ENCODE measurements at regions not wholly inside any gene's neighbourhood (a gene's known extent, or its start where the extent isn't known, plus 50 kb on each side); places are given as distances from the start of the nearest gene placed in this dataset.

- H3K79me1 ChIP-seq (ENCODE audit: low read depth, low read length) = no peaks in the 10 kb centered on the region
- H2BK5ac ChIP-seq (ENCODE audit: low read depth, low read length) = no peak overlapping the region
- H2BK12ac ChIP-seq (ENCODE audit: low read depth, low read length) = no peak overlapping the region
- H3K14ac ChIP-seq (ENCODE audit: insufficient read length) = no peak overlapping the region
- POLR2A ChIA-PET (ENCODE audit: partially characterized antibody) = no interaction called here
- no peak overlapping the region for H3K56ac ChIP-seq (replicated peaks; ENCODE audit: insufficient read length, low read depth, low read length)
- CTCF ChIA-PET (ENCODE audit: partially characterized antibody) = interaction anchor here (0.6 to 1.1 kb wide), 5 partner anchors 25 to 404 kb away, joined by 3 to 4 read pairs (median 3); no protein-coding TSS in a partner anchor
- no peak overlapping the region for H3K18ac ChIP-seq (ENCODE audit: extremely low read depth, low read length)
- H4K8ac ChIP-seq (ENCODE audit: extremely low read depth, insufficient read depth, low read length) = no peak overlapping the region
- H3K9me3 ChIP-seq (ENCODE audit: insufficient read depth in 2 of 2, low read depth in 1 of 2, low read length in 1 of 2) = no peaks in the 10 kb centered on the region
- H2BK15ac ChIP-seq (ENCODE audit: low read length) = no peak overlapping the region
- H3K27ac ChIP-seq (ENCODE audit: low read depth, low read length) = no peak overlapping the region
- no peaks in the 10 kb centered on the region for H3K79me2 ChIP-seq (ENCODE audit: control insufficient read depth in 1 of 2, insufficient read depth in 2 of 2, low read length in 2 of 2)
- no peaks in the 10 kb centered on the region for H3K27me3 ChIP-seq (replicated peaks in 1 of 4; ENCODE audit: control insufficient read depth in 3 of 4, extremely low read depth in 1 of 4, insufficient read depth in 3 of 4, low read length in 3 of 4)
- H4K91ac ChIP-seq (replicated peaks; ENCODE audit: insufficient read length, low read length) = no peak overlapping the region
- no peak overlapping the region for H3K23ac ChIP-seq (ENCODE audit: insufficient read length)
- H2AK5ac ChIP-seq (ENCODE audit: low read depth, low read length) = no peak overlapping the region
- no peak overlapping the region for H3K4me3 ChIP-seq (ENCODE audit: extremely low read depth in 1 of 4, insufficient read depth in 2 of 4, low read depth in 3 of 4, low read length in 4 of 4)
- no peak overlapping the region for H2BK120ac ChIP-seq (replicated peaks; ENCODE audit: low read depth, low read length)
- H3K23me2 ChIP-seq (ENCODE audit: low read depth, low read length) = no peaks in the 10 kb centered on the region; the same call in 1 of the 2 replicates
- H2BK20ac ChIP-seq (ENCODE audit: low read length) = no peak overlapping the region
- FAIRE-seq (no peak), DNase-seq (ENCODE audit: low read depth in 1 of 2, low spot score in 2 of 2) (no peak)
- no peaks in the 10 kb centered on the region for H4K20me1 ChIP-seq (replicated peaks in 1 of 2; ENCODE audit: control insufficient read depth in 1 of 2, insufficient read depth in 2 of 2, low read length in 2 of 2)
- H3K9ac ChIP-seq (replicated peaks in 1 of 4; ENCODE audit: extremely low read depth in 1 of 4, low read depth in 3 of 4, low read length in 3 of 4) = no peak overlapping the region
- no peak overlapping the region for H4K5ac ChIP-seq (ENCODE audit: insufficient read length, low read depth, low read length)
- peaks cover 0 to 7% (median 2%) of the 10 kb centered on the region in 4 experiments; a peak in 3 of 7 replicates for H3K4me1 ChIP-seq (replicated peaks in 1 of 4; ENCODE audit: control insufficient read depth in 3 of 4, insufficient read depth in 4 of 4, low read length in 3 of 4)
- TF ChIP-seq CTCF (IDR thresholded peaks at IDR 0.05; ENCODE audit: control extremely low read depth in 1 of 3, insufficient read depth in 1 of 3, low read depth in 1 of 3, low read length in 3 of 3) = no peak
- TF ChIP-seq EGR1 (IDR thresholded peaks at IDR 0.05; ENCODE audit: borderline replicate concordance, low read depth, low read length) = no peak
- no peak for TF ChIP-seq POLR2A (IDR thresholded peaks at IDR 0.05; ENCODE audit: control extremely low read depth in 1 of 2, low read depth in 2 of 2, low read length in 2 of 2)
- no peak for TF ChIP-seq TAF1 (IDR thresholded peaks at IDR 0.05; ENCODE audit: low read depth, low read length)
- no peak for TF ChIP-seq RFX5 (IDR thresholded peaks at IDR 0.05; ENCODE audit: borderline replicate concordance, low read depth, low read length)
- no peak for TF ChIP-seq SIRT6 (IDR thresholded peaks at IDR 0.05; ENCODE audit: low read length)
- no peak for TF ChIP-seq HDAC2 (IDR thresholded peaks at IDR 0.05; ENCODE audit: borderline replicate concordance in 1 of 2, low read depth in 2 of 2, low read length in 2 of 2)
- TF ChIP-seq MAFK (IDR thresholded peaks at IDR 0.05; ENCODE audit: low read depth, low read length) = no peak
- no peak for TF ChIP-seq RXRA (IDR thresholded peaks at IDR 0.05; ENCODE audit: insufficient read depth, low read depth, low read length)
- TF ChIP-seq GABPA (IDR thresholded peaks at IDR 0.05; ENCODE audit: borderline replicate concordance, insufficient read depth, low read length) = no peak
- TF ChIP-seq SUZ12 (IDR thresholded peaks at IDR 0.05; ENCODE audit: low read length) = no peak
- H3K36me3 ChIP-seq (ENCODE audit: control insufficient read depth in 2 of 4, insufficient read depth in 4 of 4, low read length in 3 of 4) = no peaks in the 10 kb centered on the region
- no peak overlapping the region for H3K4me2 ChIP-seq (ENCODE audit: insufficient read depth in 1 of 2, low read depth in 2 of 2, low read length in 2 of 2)
- WGBS, 2 experiments (ENCODE audit: extremely low coverage in 1 of 2, insufficient coverage in 1 of 2, insufficient read length in 1 of 2, insufficient replicate concordance in 2 of 2, low coverage in 1 of 2, low lambda C conversion rate in 2 of 2, missing lambda C conversion rate in 1 of 2) = 61% methylated on average over 3 of the region's 3 CpGs; no CpG with 5 or more reads in 1 of the 2 experiments
- no peak overlapping the region for H2AFZ ChIP-seq (ENCODE audit: low read length)
- H3K4ac ChIP-seq (replicated peaks; ENCODE audit: insufficient read length, low read depth, low read length) = no peak overlapping the region
These were observed 114.2 kb upstream of the NAV2 start for GRCh38 chr11:19598456-19598855.
